MCF 10A (cell line): ENCODE measurements at regions not wholly inside any gene's neighbourhood (a gene's known extent, or its start where the extent isn't known, plus 50 kb on each side); places are given as distances from the start of the nearest gene placed in this dataset.

ENCODE experiments used
- BruUV-seq: library from RNA; stranded (reverse); fragments of 400-500 nt; replicated peaks from 2 replicates; lab custom pipeline; 2021; lab: Mats Ljungman, UMichigan
- CTCF ChIA-PET: fragments of 300-600 bp; sonication (Branson Sonifier 250); formaldehyde crosslinking; extraction: SDS; loops from one replicate; lab custom pipeline; 2021; ENCODE audit warnings: antibody characterized with exemption, inconsistent platforms; lab: Yijun Ruan, JAX
- POLR2A ChIA-PET: fragments of 300-600, 350-650 bp; sonication (Branson Sonifier 250); formaldehyde crosslinking; extraction: SDS; loops from one replicate; lab custom pipeline; 2020; ENCODE audit warnings: antibody characterized with exemption, inconsistent platforms; lab: Yijun Ruan, JAX
- DNase-seq: peaks from one replicate; pipeline ENCODE4 v3.0.0-alpha.2; 2018; ENCODE audit not compliant: unreplicated experiment
- H3K27ac Mint-ChIP-seq: one replicate; pipeline ENCODE4 v1.8.0; 2022; ENCODE audit warnings: mild to moderate bottlenecking, low read depth, mixed read lengths; ENCODE audit not compliant: unreplicated experiment
- H3K27me3 Mint-ChIP-seq: one replicate; pipeline ENCODE4 v1.8.0; 2022; ENCODE audit warnings: mixed read lengths; ENCODE audit not compliant: insufficient read depth, unreplicated experiment
- H3K36me3 Mint-ChIP-seq: one replicate; pipeline ENCODE4 v1.8.0; 2022; ENCODE audit warnings: mild to moderate bottlenecking, moderate library complexity, mixed read lengths; ENCODE audit not compliant: insufficient read depth, unreplicated experiment
- H3K4me1 Mint-ChIP-seq: one replicate; pipeline ENCODE4 v1.8.0; 2022; ENCODE audit warnings: mixed read lengths; ENCODE audit not compliant: insufficient read depth, unreplicated experiment
- H3K4me3 Mint-ChIP-seq: one replicate; pipeline ENCODE4 v1.8.0; 2022; ENCODE audit warnings: mild to moderate bottlenecking, moderate library complexity, mixed read lengths; ENCODE audit not compliant: unreplicated experiment
- H3K9me3 Mint-ChIP-seq: one replicate; pipeline ENCODE4 v1.8.0; 2022; ENCODE audit warnings: mixed read lengths; ENCODE audit not compliant: unreplicated experiment
- intact Hi-C: fragments of 100-400 bp; cut with micrococcal nuclease; formaldehyde crosslinking; loops from 2 replicates; pipeline ENCODE4 v1.14.1; 2022
- TF ChIP-seq, protein P1 (sequence below): fragments of 200-600 bp; IDR thresholded peaks from one replicate; pipeline ENCODE4 v1.8.0; 2022; ENCODE audit warnings: antibody characterized with exemption, mild to moderate bottlenecking; ENCODE audit not compliant: unreplicated experiment

DNA sequence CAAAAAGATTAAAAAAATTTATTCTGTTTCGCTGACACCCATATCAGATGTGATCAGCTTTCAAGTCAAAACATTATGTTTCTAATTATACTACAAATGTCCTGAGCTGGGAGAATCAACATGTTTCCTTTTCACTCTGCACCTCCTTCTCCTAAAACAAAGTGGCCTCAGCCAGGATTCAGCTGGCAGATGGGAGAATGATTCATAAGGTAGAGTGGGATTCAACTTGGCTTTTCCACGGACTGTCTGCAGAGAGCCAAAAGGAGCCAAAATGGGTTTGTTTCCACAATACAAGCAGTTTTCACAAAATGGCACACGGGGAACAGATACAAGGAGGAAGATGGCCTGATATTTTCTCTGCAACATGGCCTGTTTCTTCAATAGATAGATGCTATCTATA lies 376.5 kb upstream of the PRKCQ start:
- POLR2A ChIA-PET: no interaction called here
- Mint-ChIP-seq H3K27me3 (no peaks in the 10 kb centered on the region), H3K4me1 (no peaks in the 10 kb centered on the region), H3K27ac (no peak overlapping the region), H3K9me3 (no peaks in the 10 kb centered on the region), H3K4me3 (no peak overlapping the region), H3K36me3 (no peaks in the 10 kb centered on the region)
- no peak for DNase-seq
- CTCF ChIA-PET: no interaction called here
- TF ChIP-seq, protein P1, sequence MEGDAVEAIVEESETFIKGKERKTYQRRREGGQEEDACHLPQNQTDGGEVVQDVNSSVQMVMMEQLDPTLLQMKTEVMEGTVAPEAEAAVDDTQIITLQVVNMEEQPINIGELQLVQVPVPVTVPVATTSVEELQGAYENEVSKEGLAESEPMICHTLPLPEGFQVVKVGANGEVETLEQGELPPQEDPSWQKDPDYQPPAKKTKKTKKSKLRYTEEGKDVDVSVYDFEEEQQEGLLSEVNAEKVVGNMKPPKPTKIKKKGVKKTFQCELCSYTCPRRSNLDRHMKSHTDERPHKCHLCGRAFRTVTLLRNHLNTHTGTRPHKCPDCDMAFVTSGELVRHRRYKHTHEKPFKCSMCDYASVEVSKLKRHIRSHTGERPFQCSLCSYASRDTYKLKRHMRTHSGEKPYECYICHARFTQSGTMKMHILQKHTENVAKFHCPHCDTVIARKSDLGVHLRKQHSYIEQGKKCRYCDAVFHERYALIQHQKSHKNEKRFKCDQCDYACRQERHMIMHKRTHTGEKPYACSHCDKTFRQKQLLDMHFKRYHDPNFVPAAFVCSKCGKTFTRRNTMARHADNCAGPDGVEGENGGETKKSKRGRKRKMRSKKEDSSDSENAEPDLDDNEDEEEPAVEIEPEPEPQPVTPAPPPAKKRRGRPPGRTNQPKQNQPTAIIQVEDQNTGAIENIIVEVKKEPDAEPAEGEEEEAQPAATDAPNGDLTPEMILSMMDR: no peak
- intact Hi-C loops: no loop called here
- no TSS peak for BruUV-seq

DNA sequence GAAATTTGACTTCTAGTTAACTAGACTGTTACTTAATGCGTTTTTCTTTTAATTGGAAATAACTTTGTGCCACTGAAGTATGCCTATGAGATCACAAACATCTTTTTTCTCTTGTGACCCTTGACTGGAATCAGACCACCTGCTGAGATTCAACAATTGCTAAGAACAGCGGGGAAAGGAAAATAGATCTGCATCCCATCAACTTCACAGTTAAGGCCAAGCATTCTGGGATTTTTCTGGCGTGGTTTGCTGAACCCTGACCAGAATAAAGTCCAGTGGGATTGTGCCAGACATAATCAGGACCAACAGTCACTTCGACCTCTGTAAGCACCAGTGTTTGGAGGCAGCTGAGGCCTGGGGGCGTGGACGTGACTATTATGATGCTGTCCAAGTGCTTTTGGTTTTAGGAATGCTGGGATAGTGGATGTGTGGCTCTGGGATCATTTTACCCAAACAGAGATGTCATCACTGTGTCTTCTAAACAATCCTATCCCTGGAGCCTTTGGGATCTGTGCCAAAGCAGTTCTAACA lies 373.3 kb upstream of the PRKCQ start:
- H3K27ac Mint-ChIP-seq: no peak overlapping the region
- TF ChIP-seq, protein P1: no peak
- no peaks in the 10 kb centered on the region for H3K9me3 Mint-ChIP-seq

DNA sequence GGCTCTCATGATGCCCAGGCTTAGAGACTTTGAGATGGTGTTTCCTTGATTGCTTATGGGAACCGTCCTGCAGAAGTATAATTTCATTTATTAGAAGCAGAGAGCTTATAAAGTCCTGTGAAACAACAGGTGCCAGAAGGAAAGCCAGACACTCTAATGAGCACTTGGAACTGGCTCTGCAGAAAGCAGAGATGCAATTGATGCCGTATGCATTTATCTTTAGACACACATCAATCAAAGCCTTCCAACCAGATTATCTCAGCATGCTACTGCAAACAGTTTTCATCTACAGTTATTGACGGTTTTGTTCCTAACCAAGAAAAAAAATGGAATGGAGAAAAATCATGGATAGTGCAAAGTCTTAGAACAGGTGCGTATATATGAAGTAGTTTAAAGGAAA lies 371.7 kb upstream of the PRKCQ start:
- no peak for DNase-seq
- no peaks in the 10 kb centered on the region for H3K27me3 Mint-ChIP-seq
- ChIA-PET POLR2A (no interaction called here), CTCF (no interaction called here)
- intact Hi-C loops: no loop called here
- no peaks in the 10 kb centered on the region for H3K4me1 Mint-ChIP-seq
- TF ChIP-seq, protein P1: no peak
- H3K36me3 Mint-ChIP-seq: no peaks in the 10 kb centered on the region
- H3K4me3 Mint-ChIP-seq: no peak overlapping the region
- no TSS peak for BruUV-seq
- no peaks in the 10 kb centered on the region for H3K9me3 Mint-ChIP-seq
- H3K27ac Mint-ChIP-seq: no peak overlapping the region

More for the DNA sequence above, 373.3 kb upstream of the PRKCQ start:
- ChIA-PET POLR2A (interaction anchor here (0.6 kb wide), 2 partner anchors 11 to 13 kb away, joined by 3 to 4 read pairs; no protein-coding TSS in a partner anchor), CTCF (interaction anchor here (0.6 kb wide), 1 partner anchor 38 kb away, joined by 3 read pairs; no protein-coding TSS in a partner anchor)
- DNase-seq: peak; percentile 11
- intact Hi-C loops: no loop called here
- BruUV-seq: no TSS peak
- no peaks in the 10 kb centered on the region for H3K27me3 Mint-ChIP-seq
- no peak overlapping the region for H3K4me3 Mint-ChIP-seq
- H3K4me1 Mint-ChIP-seq: no peaks in the 10 kb centered on the region
- no peaks in the 10 kb centered on the region for H3K36me3 Mint-ChIP-seq

DNA sequence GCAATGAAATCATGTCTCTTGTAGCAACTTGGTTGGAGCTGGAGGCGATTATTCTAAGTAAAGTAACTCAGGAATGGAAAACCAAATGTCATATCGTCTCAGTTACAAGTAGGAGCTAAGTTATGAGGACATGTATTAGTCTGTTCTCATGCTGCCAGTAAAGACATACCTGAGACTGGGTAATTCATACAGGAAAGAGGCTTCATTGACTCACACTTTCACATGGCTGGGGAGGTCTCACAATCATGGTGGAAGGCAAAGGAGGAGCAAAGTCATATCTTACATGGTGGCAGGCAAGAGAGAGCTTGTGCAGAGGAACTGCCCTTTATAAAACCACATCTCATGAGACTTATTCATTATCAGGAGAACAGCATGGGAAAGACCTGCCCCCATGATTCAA lies 370.1 kb upstream of the PRKCQ start:
- no peaks in the 10 kb centered on the region for H3K4me1 Mint-ChIP-seq
- BruUV-seq: no TSS peak
- no peak overlapping the region for H3K4me3 Mint-ChIP-seq
- ChIA-PET POLR2A (no interaction called here), CTCF (interaction anchor here (0.6 kb wide), 1 partner anchor 935 kb away, joined by 3 read pairs; no protein-coding TSS in a partner anchor)
- no peaks in the 10 kb centered on the region for H3K9me3 Mint-ChIP-seq
- DNase-seq: no peak
- TF ChIP-seq, protein P1: no peak
- no peaks in the 10 kb centered on the region for H3K36me3 Mint-ChIP-seq
- H3K27ac Mint-ChIP-seq: no peak overlapping the region
- intact Hi-C loops: no loop called here
- H3K27me3 Mint-ChIP-seq: no peaks in the 10 kb centered on the region
